ENCODE measurements at regions not wholly inside any gene's neighbourhood (a gene's known extent, or its start where the extent isn't known, plus 50 kb on each side); places are given as distances from the start of the nearest gene placed in this dataset.
"Not testable (repeated sequence)": the region's sequence is repeated elsewhere in the genome, so short reads cannot be mapped to it uniquely, and the experiment has no call there.

DNA sequence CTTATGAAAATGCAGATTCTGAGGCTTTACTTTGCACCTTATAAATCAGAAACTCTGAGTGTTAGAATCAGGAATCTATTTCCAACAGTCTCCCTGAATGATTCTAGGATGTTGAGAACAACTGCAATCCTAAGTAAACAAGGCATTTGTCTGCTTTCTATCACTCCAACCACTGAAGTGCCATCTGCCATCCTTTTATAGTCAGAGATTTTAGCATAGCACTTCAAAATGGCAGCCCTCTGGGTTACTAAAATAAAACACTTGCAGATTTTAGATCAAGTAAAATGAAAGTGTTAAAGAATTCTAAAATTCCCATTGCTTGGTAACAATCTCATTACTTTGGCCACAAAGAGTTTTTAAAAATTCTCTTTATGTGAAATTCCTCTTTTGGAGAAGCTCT is 258.9 kb downstream of the CD109 start:
- no peak for DNase-seq (ENCODE audit: low spot score)

DNA sequence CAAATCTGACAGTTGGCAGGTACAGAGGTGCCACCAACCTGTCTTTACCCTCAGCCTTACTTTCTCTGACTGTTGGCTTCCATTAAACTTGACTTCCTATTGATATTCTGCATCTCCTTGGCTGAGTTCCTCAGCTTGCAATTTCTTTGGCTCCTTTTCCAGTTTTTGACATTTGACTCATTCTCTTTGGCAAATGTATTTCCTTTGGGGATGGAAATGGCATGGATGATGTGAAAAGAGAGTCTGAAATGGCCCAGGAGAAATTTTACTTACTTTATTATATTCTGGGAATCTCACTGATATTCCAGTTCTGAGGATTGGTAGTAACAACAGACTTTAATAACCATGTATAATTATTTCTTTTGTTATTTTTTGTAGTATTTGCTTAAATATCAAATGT is 255.2 kb downstream of the CD109 start:
- no peak for DNase-seq (ENCODE audit: low spot score)

GRCh38 chr6:73943930-73944652 is 248.1 kb downstream of the CD109 start:
- no peak for DNase-seq (ENCODE audit: low spot score)

- no peak for DNase-seq (ENCODE audit: low spot score)
Measured at GRCh38 chr6:73943411-73943810, 247.4 kb downstream of the CD109 start.

GRCh38 chr6:73942592-73943186 is 246.7 kb downstream of the CD109 start:
- DNase-seq (ENCODE audit: low spot score), result no peak

DNA sequence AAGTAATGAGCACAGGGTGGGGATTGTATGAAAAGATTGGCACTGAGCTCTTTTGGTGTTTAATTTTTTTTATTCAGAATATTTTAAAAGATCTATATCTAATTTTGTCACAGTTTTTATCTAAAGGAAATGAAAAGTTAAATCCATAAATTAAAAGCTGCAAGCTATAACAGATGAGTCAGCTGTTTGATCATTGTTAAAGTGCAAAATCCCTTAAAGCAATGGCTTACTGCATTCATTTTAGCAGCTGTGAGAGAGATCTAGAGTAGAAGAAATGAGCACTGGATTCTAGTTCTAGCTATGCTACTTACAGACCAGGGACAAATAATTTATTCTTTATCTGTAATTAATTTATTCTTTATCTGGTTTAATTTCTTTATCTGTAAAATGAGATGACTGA is 245.9 kb downstream of the CD109 start:
- DNase-seq (ENCODE audit: low spot score), result no peak

DNA sequence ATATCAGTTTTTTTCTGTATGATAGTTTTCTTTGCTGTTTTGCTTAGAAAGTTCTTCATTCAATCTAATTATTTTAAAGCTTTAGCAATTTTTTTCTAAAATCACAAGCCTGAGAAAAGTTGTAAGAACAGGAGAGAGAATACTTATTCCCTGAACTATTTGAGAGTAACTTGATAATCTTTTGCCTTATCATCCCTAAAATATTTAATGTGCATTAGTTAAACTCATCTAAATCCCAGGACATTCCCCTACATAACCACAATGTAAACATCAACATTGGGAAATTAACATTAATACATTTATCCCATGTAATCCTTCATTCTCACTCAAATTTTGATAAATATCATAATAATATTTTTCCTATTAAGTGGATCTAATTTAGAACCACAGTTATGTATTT is 241.8 kb downstream of the CD109 start:
- no peak for DNase-seq (ENCODE audit: low spot score)

GRCh38 chr6:73932866-73933265 is 236.9 kb downstream of the CD109 start:
- DNase-seq (ENCODE audit: low spot score), result no peak

DNA sequence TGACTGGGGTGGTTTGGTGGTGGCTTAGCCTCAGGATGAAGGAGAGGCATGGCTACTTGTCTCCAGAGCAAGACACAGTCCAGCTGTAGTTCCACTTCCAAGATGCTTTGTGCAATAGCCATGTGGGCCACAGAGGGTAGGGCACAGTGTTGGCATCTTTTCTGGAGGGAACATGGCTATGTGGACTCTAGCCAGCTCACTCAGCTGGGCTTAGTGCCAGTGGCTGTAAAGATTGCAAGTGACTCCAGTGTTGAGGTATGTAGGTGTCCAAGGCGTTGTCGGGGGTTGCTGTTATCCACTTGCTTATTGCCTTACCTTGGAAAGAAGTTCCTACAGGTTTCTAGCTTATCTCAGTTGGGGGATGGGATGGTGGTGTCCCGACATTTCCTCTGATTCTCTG is 233.4 kb downstream of the CD109 start:
- DNase-seq (ENCODE audit: low spot score), result no peak

- DNase-seq (ENCODE audit: low spot score), result no peak
Measured at GRCh38 chr6:73927421-73927820, 231.4 kb downstream of the CD109 start.

DNA sequence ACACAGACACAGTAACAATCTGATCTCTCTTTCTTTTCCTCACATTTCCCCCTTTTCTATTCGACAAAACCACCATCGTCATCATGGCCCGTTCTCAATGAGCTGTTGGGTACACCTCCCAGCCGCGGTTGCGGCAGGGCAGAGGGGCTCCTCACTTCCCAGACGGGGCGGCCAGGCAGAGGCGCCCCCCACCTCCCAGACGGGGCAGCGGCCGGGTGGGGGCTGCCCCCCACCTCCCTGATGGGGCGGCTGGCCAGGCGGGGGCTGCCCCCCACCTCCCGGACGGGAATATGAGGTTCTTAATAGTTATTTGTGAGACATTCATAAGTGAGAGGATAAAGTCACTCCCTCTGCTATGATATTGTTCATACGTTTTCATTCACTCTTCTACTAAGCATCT is 229.7 kb downstream of the CD109 start:
- DNase-seq (ENCODE audit: low spot score), result not testable (repeated sequence)

- no peak for DNase-seq (ENCODE audit: low spot score)
Measured at GRCh38 chr6:73923905-73924485, 228.0 kb downstream of the CD109 start.

DNA sequence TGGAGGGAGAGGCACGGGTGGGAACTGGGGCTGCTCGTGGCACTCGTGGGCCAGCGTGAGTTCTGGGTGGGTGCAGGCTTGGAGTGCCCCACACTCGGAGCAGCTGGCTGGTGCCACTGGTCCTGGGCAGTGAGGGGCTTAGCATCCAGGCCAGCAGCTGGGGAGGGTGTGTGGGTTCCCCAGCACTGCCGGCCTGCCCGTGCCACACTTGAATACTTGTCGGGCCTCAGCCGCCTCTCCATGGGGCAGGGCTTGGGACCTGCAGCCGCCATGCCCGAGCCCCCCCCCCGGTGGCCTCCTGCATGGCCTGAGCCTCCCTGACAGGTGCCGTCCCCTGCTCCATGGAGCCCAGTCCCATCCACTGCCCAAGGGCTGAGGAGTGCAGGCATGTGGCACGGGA is 207.2 kb downstream of the CD109 start:
- DNase-seq (ENCODE audit: low spot score), result no peak

- DNase-seq (ENCODE audit: low spot score), result no peak
Measured at GRCh38 chr6:73901986-73902385, 206.0 kb downstream of the CD109 start.

DNA sequence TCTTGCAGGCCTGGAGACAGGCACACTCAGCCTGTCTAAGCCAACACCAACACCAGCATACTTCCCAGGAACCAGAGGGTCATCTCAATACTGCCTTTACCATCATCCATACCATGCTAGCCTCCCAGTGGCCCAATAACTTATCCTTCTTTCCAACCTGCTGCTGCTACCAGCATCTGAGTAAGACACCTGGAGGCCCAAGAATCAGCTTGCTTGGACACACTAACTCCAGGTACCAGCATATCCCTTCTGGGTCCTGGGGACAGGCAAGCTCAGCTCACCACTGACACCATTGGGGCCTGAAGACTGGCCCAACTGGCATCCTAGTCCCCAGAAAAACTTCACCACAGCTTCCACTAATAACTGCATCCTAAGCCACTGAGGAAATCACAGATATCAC is 205.3 kb downstream of the CD109 start:
- no peak for DNase-seq (ENCODE audit: low spot score)

GRCh38 chr6:73898599-73898998 is 202.6 kb downstream of the CD109 start:
- DNase-seq (ENCODE audit: low spot score), result no peak

DNA sequence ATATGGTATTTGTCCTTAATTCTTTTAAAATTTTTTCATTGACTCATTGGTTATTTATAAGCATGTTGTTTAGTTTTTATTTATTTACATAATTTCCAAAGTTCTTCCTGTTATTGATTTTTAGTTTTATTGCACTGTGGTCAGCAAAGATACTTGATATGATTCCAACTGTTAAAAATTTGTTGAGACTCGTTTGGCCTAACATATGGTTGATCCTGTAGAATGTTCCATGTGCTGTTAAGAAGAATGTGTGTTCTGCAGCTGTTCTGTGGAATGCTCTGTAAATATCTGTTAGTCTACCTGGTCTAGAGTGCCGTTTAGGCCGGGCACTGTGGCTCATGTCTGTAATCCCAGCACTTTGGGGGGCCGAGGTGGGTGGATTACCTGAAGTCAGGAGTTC is 197.7 kb downstream of the CD109 start:
- no peak for DNase-seq (ENCODE audit: low spot score)

GRCh38 chr6:73888050-73888449 is 192.0 kb downstream of the CD109 start:
- DNase-seq (ENCODE audit: low spot score), result no peak

DNA sequence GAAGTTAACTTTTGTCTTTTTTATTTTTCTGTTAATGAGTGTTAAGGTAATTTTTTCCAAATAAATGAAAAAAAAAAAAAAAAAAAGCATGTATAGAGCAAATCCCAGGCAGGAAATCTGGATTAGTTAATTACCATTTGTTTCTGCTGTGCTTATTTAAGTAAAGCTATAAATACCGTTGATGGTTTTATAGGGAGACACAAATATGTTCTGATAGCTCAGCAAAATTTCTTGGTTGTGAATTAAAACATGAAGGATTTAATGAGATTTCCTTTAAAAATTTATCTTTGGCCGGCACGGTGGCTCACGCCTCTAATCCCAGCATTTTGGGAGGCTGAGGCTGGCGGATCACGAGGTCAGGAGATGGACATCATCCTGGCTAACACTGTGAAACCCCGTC is 189.4 kb downstream of the CD109 start:
- DNase-seq (ENCODE audit: low spot score), result no peak

DNA sequence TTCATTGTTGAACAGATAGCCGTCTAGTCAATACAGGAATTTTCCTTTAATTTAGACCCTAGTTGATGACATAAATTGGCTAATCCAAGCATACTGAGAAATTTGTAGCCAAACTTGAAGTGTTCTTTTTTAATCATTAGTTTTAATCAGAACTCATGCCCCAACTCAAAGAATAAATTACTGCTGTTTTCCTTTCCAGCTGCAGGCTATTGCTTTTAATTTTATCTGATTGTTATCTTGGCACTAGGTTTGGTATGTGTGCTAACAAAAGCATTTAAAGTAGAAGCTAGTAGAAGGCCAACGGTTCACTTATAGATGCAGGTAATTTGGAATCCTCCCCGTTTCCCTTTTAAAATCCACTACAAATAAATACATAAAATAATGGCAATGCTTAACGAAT is 188.5 kb downstream of the CD109 start:
- no peak for DNase-seq (ENCODE audit: low spot score)

DNA sequence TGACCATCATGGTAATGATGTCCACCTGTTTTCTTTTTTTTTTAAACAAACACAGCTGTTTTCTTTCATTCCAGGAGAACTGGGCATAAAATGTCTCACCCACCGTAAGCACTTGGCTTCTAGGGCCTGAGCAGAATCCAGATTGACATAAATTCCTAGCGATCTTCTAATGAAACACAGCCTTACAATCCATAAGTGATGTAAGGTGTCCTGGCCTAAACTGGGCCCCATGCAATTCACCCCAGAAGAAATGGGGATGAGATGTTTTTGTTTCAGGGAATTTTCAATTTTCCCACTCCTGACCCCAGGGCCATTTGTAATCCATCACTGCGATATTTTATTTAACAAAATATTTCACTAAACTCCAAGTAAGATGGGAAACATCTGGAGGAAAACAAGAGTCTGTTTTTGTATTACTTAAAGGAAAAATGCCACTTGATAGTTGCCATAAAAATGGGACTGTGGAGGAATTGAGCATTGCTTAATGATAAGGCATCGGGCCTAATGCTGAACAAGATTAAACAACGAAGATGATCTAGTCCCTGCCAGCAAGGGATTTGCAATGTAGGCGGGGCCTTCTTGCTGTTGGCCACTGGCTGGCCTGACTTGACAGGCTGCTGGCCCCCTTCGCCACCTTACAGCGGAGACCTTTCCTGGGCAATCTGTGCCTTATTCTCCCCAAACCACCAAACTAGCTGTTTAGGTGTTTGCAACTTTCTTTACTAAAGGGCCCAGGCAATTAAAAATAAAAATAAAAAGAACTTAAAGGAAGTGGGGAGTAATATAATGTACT is 183.7 kb downstream of the CD109 start:
- DNase-seq (ENCODE audit: low spot score), result no peak

- DNase-seq (ENCODE audit: low spot score), result no peak
Measured at GRCh38 chr6:73878403-73878802, 182.4 kb downstream of the CD109 start.

Measured in SK-N-DZ (cell line).